Peyer's patch (tissue), 4 donors: ENCODE measurements at regions not wholly inside any gene's neighbourhood (a gene's known extent, or its start where the extent isn't known, plus 50 kb on each side); places are given as distances from the start of the nearest gene placed in this dataset.

Experiments
- DNase-seq, 3 donors: peaks; one replicate each; pipeline ENCODE4 v3.0.0-alpha.2; 2017 to 2019
- H3K27ac ChIP-seq, 4 donors: fragments of 200-600 bp; sonication (generic); one replicate each; pipeline ENCODE4 v1.5.1; 2016 to 2019
- H3K27me3 ChIP-seq, 2 donors: fragments of 200-600 bp; sonication (generic); one replicate each; pipeline ENCODE4 v1.5.1; 2019
- H3K36me3 ChIP-seq, 3 donors: fragments of 200-600 bp; sonication (generic); one replicate each; pipeline ENCODE4 v1.5.1; 2016 to 2019
- H3K4me1 ChIP-seq, 4 donors: fragments of 200-600 bp; sonication (generic); one replicate each; pipeline ENCODE4 v1.5.1; 2016 to 2019
- H3K4me3 ChIP-seq, 4 donors: fragments of 200-600 bp; sonication (generic); 1 replicate in 3 of 4; 2 replicates in 1 of 4; pipeline ENCODE4 v1.5.1; 2016 to 2019; ENCODE audit warnings: mild to moderate bottlenecking in 1 of 4
- H3K9me3 ChIP-seq, 4 donors: fragments of 200-600 bp; sonication (generic); one replicate each; pipeline ENCODE4 v1.5.1; 2016 to 2019; ENCODE audit warnings: mild to moderate bottlenecking in 1 of 4
- CTCF ChIP-seq, 6 experiments: fragments of 450-650 bp in 4 of 6; fragments of 200-600 bp in 2 of 6; sonication (generic) in 1 of 6; IDR thresholded peaks; one replicate each; pipeline ENCODE4 v1.5.1; 2017 to 2019; ENCODE audit warnings: antibody characterized with exemption in 6 of 6, mild to moderate bottlenecking in 3 of 6, moderate library complexity in 1 of 6
- POLR2A ChIP-seq, 2 donors: fragments of 450-650 bp; IDR thresholded peaks; one replicate each; pipeline ENCODE4 v1.5.1; 2017; ENCODE audit warnings: antibody characterized with exemption in 2 of 2, mild to moderate bottlenecking in 2 of 2, moderate library complexity in 2 of 2

DNA sequence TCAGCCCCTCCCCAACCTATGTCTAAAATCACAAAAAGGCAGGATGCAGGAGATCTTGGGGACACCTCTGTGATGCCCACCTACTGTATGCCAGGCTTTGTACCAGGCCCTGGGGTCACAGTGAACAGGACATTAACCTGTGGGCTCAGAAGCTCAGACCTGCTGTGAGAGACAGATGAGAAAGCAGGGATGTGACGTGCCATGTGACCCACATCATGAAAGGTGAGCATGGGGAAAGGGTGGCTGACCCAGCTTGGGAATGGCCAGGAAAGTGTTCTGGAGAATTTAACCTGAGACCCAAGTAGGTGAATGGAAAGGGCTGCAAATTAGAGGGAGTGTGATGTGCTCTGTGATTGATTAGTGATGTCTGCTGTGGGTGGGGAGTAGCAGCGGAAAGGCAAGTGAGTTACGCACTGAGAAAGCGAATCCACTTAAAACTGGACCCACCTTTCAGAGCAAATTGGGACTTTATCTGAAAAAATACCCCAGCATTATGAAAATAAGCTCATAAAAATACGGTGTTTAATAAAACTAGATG, 132.2 kb downstream of the IRF8 start:
- no peaks in the 10 kb centered on the region for H3K9me3 ChIP-seq
- DNase-seq: peak in 1 of 3 donors; percentile 24
- TF ChIP-seq CTCF (IDR thresholded peaks at IDR 0.05) (no peak), POLR2A (IDR thresholded peaks at IDR 0.05) (no peak)
- no peak overlapping the region for H3K27ac ChIP-seq
- H3K27me3 ChIP-seq: no peaks in the 10 kb centered on the region
- H3K4me3 ChIP-seq: no peak overlapping the region
- H3K4me1 ChIP-seq: peaks cover 0 to 24% (median 1%) of the 10 kb centered on the region in 4 donors
- H3K36me3 ChIP-seq: no peaks in the 10 kb centered on the region

DNA sequence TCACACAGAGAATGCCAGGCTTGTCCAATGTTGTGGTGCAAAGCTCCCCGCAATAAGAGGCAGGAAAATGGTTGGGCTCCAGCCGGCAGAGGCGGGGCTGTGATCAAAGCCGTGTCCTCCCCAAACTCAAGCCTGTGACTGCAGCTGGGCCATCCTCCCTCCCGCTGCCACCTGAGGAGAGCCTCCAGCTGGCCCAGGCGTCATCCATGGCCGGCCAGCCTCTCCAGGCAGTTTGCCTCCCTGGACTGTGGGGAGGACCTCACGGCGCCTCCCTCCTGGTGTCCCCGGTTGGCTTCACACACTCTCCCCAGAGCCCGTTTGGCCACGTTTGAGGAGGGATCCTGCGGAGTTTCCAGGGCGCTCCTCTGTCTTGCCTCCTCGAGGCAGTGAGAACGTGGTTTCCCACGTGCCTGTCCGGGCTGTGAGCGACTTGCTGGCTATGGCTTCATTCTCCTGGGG, 134.1 kb downstream of the IRF8 start:
- no peak for TF ChIP-seq POLR2A (IDR thresholded peaks at IDR 0.05)
- no peak for TF ChIP-seq CTCF (IDR thresholded peaks at IDR 0.05)
- DNase-seq: peak in 2 of 3 donors; percentile 44 to 47

GRCh38 chr16:86033971-86034370, 135.0 kb downstream of the IRF8 start:
- no peaks in the 10 kb centered on the region for H3K27me3 ChIP-seq
- peak in 1 of 3 donors; percentile 26 for DNase-seq
- H3K27ac ChIP-seq: no peak overlapping the region
- H3K36me3 ChIP-seq: no peaks in the 10 kb centered on the region
- H3K9me3 ChIP-seq: no peaks in the 10 kb centered on the region
- TF ChIP-seq CTCF (IDR thresholded peaks at IDR 0.05) (no peak), POLR2A (IDR thresholded peaks at IDR 0.05) (no peak)
- peaks cover 0 to 15% (median 1%) of the 10 kb centered on the region in 4 donors for H3K4me1 ChIP-seq
- no peak overlapping the region for H3K4me3 ChIP-seq

More for the DNA sequence above, 134.1 kb downstream of the IRF8 start:
- Histone ChIP-seq H3K27me3 (no peaks in the 10 kb centered on the region), H3K4me1 (peaks cover 0 to 13% (median 1%) of the 10 kb centered on the region in 4 donors), H3K4me3 (no peak overlapping the region), H3K27ac (peak overlapping the region in 2 of 4 donors; percentile 19 to 57), H3K36me3 (no peaks in the 10 kb centered on the region), H3K9me3 (no peaks in the 10 kb centered on the region)

DNA sequence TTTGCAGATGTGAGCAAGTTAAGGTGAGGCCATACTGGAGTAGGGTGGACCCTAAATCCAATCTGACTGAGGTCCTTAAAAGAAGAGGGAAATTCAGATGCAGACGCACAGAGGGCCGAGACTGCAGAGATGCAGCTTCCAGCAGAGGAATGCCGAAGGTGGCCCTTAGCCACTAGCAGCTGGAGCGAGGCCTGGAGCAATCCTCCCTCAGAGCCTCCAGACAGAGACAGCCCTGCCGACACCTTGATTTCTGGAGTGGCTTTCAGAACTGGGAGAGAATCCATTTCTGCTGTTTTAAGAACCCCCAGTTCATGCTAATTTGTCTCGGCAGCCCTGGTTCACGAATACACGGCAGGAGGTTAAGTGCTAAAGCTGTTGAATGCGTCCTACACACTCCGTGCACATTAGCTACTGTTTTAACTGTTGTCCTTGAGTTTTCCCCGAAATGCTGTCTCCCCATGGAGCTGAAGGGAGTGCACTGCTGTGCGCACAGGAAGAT, 135.5 kb downstream of the IRF8 start:
- H3K4me1 ChIP-seq: peaks cover 0 to 10% (median 1%) of the 10 kb centered on the region in 4 donors
- DNase-seq: peak in 1 of 3 donors; percentile 13
- no peaks in the 10 kb centered on the region for H3K9me3 ChIP-seq
- no peak for TF ChIP-seq CTCF (IDR thresholded peaks at IDR 0.05)
- TF ChIP-seq POLR2A (IDR thresholded peaks at IDR 0.05): no peak
- H3K4me3 ChIP-seq: no peak overlapping the region
- no peaks in the 10 kb centered on the region for H3K27me3 ChIP-seq
- no peak overlapping the region for H3K27ac ChIP-seq
- H3K36me3 ChIP-seq: no peaks in the 10 kb centered on the region

- TF ChIP-seq POLR2A (IDR thresholded peaks at IDR 0.05) (no peak), CTCF (IDR thresholded peaks at IDR 0.05) (no peak)
- Histone ChIP-seq H3K4me3 (no peak overlapping the region), H3K4me1 (peaks cover 0 to 7% (median 0%) of the 10 kb centered on the region in 4 donors), H3K9me3 (no peaks in the 10 kb centered on the region), H3K36me3 (no peaks in the 10 kb centered on the region), H3K27ac (no peak overlapping the region), H3K27me3 (no peaks in the 10 kb centered on the region)
- DNase-seq: peak in 1 of 3 donors; percentile 15
Measured at GRCh38 chr16:86035906-86036305, 136.9 kb downstream of the IRF8 start.
